ENCODE measurements at regions not wholly inside any gene's neighbourhood (a gene's known extent, or its start where the extent isn't known, plus 50 kb on each side); places are given as distances from the start of the nearest gene placed in this dataset.

DNA sequence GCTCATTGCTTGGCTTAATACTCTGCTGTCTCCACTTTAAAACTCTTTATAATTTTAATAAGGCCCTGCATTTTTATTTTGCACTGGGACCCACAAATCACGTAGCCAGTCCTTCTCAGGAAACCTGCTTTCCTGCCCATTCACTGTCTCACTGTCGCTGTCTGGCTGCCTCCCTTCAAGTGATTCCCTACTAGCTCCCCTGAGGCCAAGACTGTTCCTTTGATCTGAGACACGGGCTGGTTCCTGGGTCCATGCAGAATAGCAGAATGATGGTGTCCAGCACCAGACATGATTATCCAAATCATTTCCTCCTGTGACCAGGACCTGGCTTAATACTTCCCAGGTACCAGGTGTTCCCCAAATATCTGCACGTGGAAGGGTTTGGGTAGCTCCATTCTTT, 597.1 kb upstream of the KLF4 start:
- TF ChIP-seq, protein P1, sequence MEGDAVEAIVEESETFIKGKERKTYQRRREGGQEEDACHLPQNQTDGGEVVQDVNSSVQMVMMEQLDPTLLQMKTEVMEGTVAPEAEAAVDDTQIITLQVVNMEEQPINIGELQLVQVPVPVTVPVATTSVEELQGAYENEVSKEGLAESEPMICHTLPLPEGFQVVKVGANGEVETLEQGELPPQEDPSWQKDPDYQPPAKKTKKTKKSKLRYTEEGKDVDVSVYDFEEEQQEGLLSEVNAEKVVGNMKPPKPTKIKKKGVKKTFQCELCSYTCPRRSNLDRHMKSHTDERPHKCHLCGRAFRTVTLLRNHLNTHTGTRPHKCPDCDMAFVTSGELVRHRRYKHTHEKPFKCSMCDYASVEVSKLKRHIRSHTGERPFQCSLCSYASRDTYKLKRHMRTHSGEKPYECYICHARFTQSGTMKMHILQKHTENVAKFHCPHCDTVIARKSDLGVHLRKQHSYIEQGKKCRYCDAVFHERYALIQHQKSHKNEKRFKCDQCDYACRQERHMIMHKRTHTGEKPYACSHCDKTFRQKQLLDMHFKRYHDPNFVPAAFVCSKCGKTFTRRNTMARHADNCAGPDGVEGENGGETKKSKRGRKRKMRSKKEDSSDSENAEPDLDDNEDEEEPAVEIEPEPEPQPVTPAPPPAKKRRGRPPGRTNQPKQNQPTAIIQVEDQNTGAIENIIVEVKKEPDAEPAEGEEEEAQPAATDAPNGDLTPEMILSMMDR (IDR thresholded peaks at IDR 0.05), result no peak
- no peak for TF ChIP-seq POLR2A (IDR thresholded peaks at IDR 0.05)

All from adrenal gland (tissue), 5 donors.